ENCODE measurements at regions not wholly inside any gene's neighbourhood (a gene's known extent, or its start where the extent isn't known, plus 50 kb on each side); places are given as distances from the start of the nearest gene placed in this dataset.

GRCh38 chr2:129347486-129348217 lies 631.8 kb upstream of the RAB6C start:
- 63% methylated on average over 11 of the region's 11 CpGs for WGBS
- Histone ChIP-seq H3K4me3 (ENCODE audit: low read depth in 1 of 3, low read length in 3 of 3) (no peak overlapping the region), H3K27me3 (ENCODE audit: control insufficient read depth in 4 of 4, insufficient read depth in 4 of 4, low read length in 3 of 4) (peaks cover 0 to 3% (median 0%) of the 10 kb centered on the region in 4 donors), H3K4me1 (ENCODE audit: control insufficient read depth in 4 of 4, insufficient read depth in 4 of 4, low read length in 3 of 4) (no peaks in the 10 kb centered on the region), H3K9me3 (ENCODE audit: control insufficient read depth in 4 of 4, low read length in 3 of 4) (no peaks in the 10 kb centered on the region), H3K36me3 (ENCODE audit: control insufficient read depth in 4 of 4, insufficient read depth in 3 of 4, low read depth in 1 of 4, low read length in 3 of 4) (no peaks in the 10 kb centered on the region), H3K9ac (ENCODE audit: low read depth in 1 of 2, low read length in 2 of 2) (no peak overlapping the region), H3K27ac (ENCODE audit: low read depth in 1 of 2, low read length in 2 of 2) (no peak overlapping the region)
- TF ChIP-seq EGR1 (IDR thresholded peaks at IDR 0.05; ENCODE audit: low read depth in 2 of 2) (no peak), ZBTB33 (IDR thresholded peaks at IDR 0.05) (no peak), MAX (IDR thresholded peaks at IDR 0.05) (no peak), YY1 (IDR thresholded peaks at IDR 0.05) (no peak), SP1 (IDR thresholded peaks at IDR 0.05) (no peak)
- DNase-seq (ENCODE audit: low spot score) = no peak

GRCh38 chr2:129354631-129355030 lies 624.8 kb upstream of the RAB6C start:
- Histone ChIP-seq H3K4me1 (ENCODE audit: control insufficient read depth in 4 of 4, insufficient read depth in 4 of 4, low read length in 3 of 4) (no peaks in the 10 kb centered on the region), H3K27me3 (ENCODE audit: control insufficient read depth in 4 of 4, insufficient read depth in 4 of 4, low read length in 3 of 4) (no peaks in the 10 kb centered on the region), H3K36me3 (ENCODE audit: control insufficient read depth in 4 of 4, insufficient read depth in 3 of 4, low read depth in 1 of 4, low read length in 3 of 4) (no peaks in the 10 kb centered on the region), H3K27ac (ENCODE audit: low read depth in 1 of 2, low read length in 2 of 2) (no peak overlapping the region), H3K4me3 (ENCODE audit: low read depth in 1 of 3, low read length in 3 of 3) (no peak overlapping the region), H3K9me3 (ENCODE audit: control insufficient read depth in 4 of 4, low read length in 3 of 4) (no peaks in the 10 kb centered on the region), H3K9ac (ENCODE audit: low read depth in 1 of 2, low read length in 2 of 2) (no peak overlapping the region)
- WGBS = 69% methylated on average over 2 of the region's 2 CpGs
- no peak for DNase-seq (ENCODE audit: low spot score)
- TF ChIP-seq EGR1 (IDR thresholded peaks at IDR 0.05; ENCODE audit: low read depth in 2 of 2) = no peak
- no peak for TF ChIP-seq CTCF (IDR thresholded peaks at IDR 0.05; ENCODE audit: low read depth, low read length, missing input control)
- TF ChIP-seq HNF4G (IDR thresholded peaks at IDR 0.05) = no peak
- no peak for TF ChIP-seq FOXA1 (IDR thresholded peaks at IDR 0.05)
- TF ChIP-seq ZBTB33 (IDR thresholded peaks at IDR 0.05) = no peak
- no peak for TF ChIP-seq GABPA (IDR thresholded peaks at IDR 0.05 in 1 of 2, conservative IDR thresholded peaks at IDR 0.05 in 1 of 2)
- TF ChIP-seq HNF4A (conservative IDR thresholded peaks at IDR 0.05) = no peak
- TF ChIP-seq SP1 (IDR thresholded peaks at IDR 0.05) = no peak
- no peak for TF ChIP-seq REST (IDR thresholded peaks at IDR 0.05)
- TF ChIP-seq FOXA2 (IDR thresholded peaks at IDR 0.05) = no peak
- TF ChIP-seq ATF3 (IDR thresholded peaks at IDR 0.05) = no peak
- no peak for TF ChIP-seq JUND (IDR thresholded peaks at IDR 0.05)
- no peak for TF ChIP-seq NR2F2 (IDR thresholded peaks at IDR 0.05)
- TF ChIP-seq YY1 (IDR thresholded peaks at IDR 0.05) = no peak
- TF ChIP-seq RXRA (IDR thresholded peaks at IDR 0.05) = no peak
- no peak for TF ChIP-seq MAX (IDR thresholded peaks at IDR 0.05)
- TF ChIP-seq TAF1 (conservative IDR thresholded peaks at IDR 0.05) = no peak
- TF ChIP-seq RAD21 (IDR thresholded peaks at IDR 0.05) = no peak

Measured in liver (tissue), 8 donors.